IPS-18a (cell line): ENCODE measurements at regions not wholly inside any gene's neighbourhood (a gene's known extent, or its start where the extent isn't known, plus 50 kb on each side); places are given as distances from the start of the nearest gene placed in this dataset.

ENCODE experiments used
- H3K27ac ChIP-seq: one replicate; pipeline ENCODE4 v1.5.1; 2013; ENCODE audit warnings: low read length
- H3K27me3 ChIP-seq: one replicate; pipeline ENCODE4 v1.6.1; 2013; ENCODE audit warnings: mild to moderate bottlenecking, low read length; ENCODE audit not compliant: control insufficient read depth, insufficient read depth
- H3K36me3 ChIP-seq: one replicate; pipeline ENCODE4 v1.6.1; 2013; ENCODE audit warnings: low read depth, low read length; ENCODE audit not compliant: control insufficient read depth
- H3K4me1 ChIP-seq: one replicate; pipeline ENCODE4 v1.6.1; 2013; ENCODE audit warnings: low read depth, low read length; ENCODE audit not compliant: control insufficient read depth
- H3K4me3 ChIP-seq: one replicate; pipeline ENCODE4 v1.5.1; 2013; ENCODE audit warnings: low read length
- H3K9ac ChIP-seq: one replicate; pipeline ENCODE4 v1.6.1; 2013; ENCODE audit warnings: mild to moderate bottlenecking, low read length, moderate library complexity
- H3K9me3 ChIP-seq: one replicate; pipeline ENCODE4 v1.6.1; 2013; ENCODE audit warnings: low read depth, low read length; ENCODE audit not compliant: control insufficient read depth

DNA sequence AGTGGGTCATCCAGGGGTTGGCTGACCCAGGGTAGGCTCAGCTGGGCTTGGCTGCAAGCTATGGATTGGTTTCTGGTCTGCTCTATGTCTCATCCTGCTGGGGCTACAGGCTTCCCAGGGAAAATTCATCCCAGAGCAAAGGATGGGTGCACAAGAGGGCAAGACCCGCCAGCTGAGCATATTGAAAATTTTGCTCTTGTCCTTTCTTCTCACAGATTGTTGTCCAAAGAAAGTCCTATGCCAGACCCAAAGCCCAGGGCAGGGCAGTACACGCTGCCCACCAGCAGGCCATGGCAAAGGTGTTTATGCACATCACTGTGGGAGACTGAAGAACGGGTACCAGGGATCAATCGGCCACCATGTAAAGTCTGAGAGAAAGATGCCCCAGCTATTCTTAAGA, 95.3 kb upstream of the PARP11 start:
- Histone ChIP-seq H3K9ac (no peak overlapping the region), H3K27me3 (no peaks in the 10 kb centered on the region), H3K36me3 (no peaks in the 10 kb centered on the region), H3K4me3 (no peak overlapping the region), H3K27ac (no peak overlapping the region), H3K9me3 (no peaks in the 10 kb centered on the region), H3K4me1 (peaks cover 6% of the 10 kb centered on the region)

GRCh38 chr12:3967556-3968160, 94.5 kb upstream of the PARP11 start:
- no peaks in the 10 kb centered on the region for H3K27me3 ChIP-seq
- H3K27ac ChIP-seq = no peak overlapping the region
- H3K9ac ChIP-seq = no peak overlapping the region
- no peaks in the 10 kb centered on the region for H3K9me3 ChIP-seq
- no peak overlapping the region for H3K4me3 ChIP-seq
- H3K4me1 ChIP-seq = peaks cover 6% of the 10 kb centered on the region
- no peaks in the 10 kb centered on the region for H3K36me3 ChIP-seq

DNA sequence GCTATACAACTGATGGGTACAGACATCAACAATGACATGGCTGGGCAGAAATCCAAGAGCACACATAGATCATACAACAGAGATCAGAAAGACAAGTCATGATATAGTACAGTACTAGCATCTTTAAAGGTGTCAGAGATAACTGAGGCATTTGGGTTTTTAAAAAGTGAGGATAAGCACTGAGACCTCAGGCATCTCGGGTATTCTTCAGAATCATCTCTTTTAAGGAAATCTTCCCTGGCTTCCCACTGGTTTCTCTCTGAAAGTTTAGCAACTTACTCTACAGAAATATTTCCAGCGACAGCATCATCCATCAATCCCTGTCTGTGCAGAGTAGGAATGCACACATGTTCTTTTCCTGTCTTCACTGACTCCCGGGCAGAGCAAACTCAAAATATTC, 93.2 kb upstream of the PARP11 start:
- Histone ChIP-seq H3K9ac (no peak overlapping the region), H3K4me3 (no peak overlapping the region), H3K9me3 (no peaks in the 10 kb centered on the region), H3K4me1 (peaks cover 6% of the 10 kb centered on the region), H3K27ac (no peak overlapping the region), H3K36me3 (no peaks in the 10 kb centered on the region), H3K27me3 (no peaks in the 10 kb centered on the region)

DNA sequence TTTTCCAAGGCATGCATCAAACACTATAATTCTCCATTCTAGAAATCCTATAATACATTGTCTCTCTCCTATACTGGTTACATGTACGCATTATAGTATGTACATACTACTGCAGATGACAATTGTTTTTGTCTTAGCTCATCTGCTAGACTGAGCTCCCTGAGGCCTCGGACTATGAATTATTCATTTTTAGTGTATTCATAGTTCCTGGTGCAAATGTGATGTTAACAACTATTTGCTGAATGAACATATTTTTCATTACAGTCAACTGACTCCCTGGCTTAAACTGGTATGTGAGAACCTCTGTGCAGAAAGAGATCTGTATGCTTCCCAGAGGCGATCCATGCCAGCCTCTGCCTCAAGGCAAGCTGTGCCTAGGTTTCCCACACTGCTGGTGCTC, 91.8 kb upstream of the PARP11 start:
- no peaks in the 10 kb centered on the region for H3K36me3 ChIP-seq
- no peak overlapping the region for H3K4me3 ChIP-seq
- no peaks in the 10 kb centered on the region for H3K9me3 ChIP-seq
- no peak overlapping the region for H3K27ac ChIP-seq
- H3K9ac ChIP-seq = no peak overlapping the region
- H3K27me3 ChIP-seq = no peaks in the 10 kb centered on the region
- peaks cover 6% of the 10 kb centered on the region for H3K4me1 ChIP-seq

- H3K36me3 ChIP-seq = no peaks in the 10 kb centered on the region
- H3K27ac ChIP-seq = no peak overlapping the region
- no peak overlapping the region for H3K9ac ChIP-seq
- H3K9me3 ChIP-seq = no peaks in the 10 kb centered on the region
- no peak overlapping the region for H3K4me3 ChIP-seq
- H3K27me3 ChIP-seq = no peaks in the 10 kb centered on the region
- H3K4me1 ChIP-seq = peaks cover 6% of the 10 kb centered on the region
Observed at GRCh38 chr12:3964439-3964838, 91.2 kb upstream of the PARP11 start.

GRCh38 chr12:3962631-3963483, 89.7 kb upstream of the PARP11 start:
- Histone ChIP-seq H3K9me3 (no peaks in the 10 kb centered on the region), H3K27me3 (no peaks in the 10 kb centered on the region), H3K4me3 (no peak overlapping the region), H3K27ac (no peak overlapping the region), H3K9ac (no peak overlapping the region), H3K36me3 (no peaks in the 10 kb centered on the region), H3K4me1 (peaks cover 6% of the 10 kb centered on the region)

DNA sequence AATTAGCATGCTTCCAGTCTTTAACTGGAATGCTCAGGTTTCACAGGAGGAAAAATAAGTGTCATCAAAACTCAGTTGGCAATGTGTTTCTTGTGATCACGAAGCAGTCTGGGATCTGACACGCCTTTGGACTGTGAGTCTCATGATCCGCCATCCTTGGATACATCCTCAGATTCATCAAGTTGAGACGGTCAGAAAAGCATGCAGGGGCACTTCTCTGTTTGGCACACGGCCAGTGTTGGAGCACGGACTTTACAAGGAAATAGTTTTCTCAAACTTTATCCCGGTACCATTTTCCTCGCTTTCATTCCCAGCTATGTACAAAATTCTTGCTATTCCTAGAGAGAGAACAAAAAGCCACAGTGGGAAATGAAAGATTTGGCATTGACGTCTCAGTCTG, 88.4 kb upstream of the PARP11 start:
- H3K27me3 ChIP-seq = no peaks in the 10 kb centered on the region
- no peaks in the 10 kb centered on the region for H3K36me3 ChIP-seq
- H3K4me3 ChIP-seq = no peak overlapping the region
- H3K9ac ChIP-seq = no peak overlapping the region
- H3K9me3 ChIP-seq = no peaks in the 10 kb centered on the region
- H3K27ac ChIP-seq = no peak overlapping the region
- H3K4me1 ChIP-seq = peaks cover 6% of the 10 kb centered on the region

DNA sequence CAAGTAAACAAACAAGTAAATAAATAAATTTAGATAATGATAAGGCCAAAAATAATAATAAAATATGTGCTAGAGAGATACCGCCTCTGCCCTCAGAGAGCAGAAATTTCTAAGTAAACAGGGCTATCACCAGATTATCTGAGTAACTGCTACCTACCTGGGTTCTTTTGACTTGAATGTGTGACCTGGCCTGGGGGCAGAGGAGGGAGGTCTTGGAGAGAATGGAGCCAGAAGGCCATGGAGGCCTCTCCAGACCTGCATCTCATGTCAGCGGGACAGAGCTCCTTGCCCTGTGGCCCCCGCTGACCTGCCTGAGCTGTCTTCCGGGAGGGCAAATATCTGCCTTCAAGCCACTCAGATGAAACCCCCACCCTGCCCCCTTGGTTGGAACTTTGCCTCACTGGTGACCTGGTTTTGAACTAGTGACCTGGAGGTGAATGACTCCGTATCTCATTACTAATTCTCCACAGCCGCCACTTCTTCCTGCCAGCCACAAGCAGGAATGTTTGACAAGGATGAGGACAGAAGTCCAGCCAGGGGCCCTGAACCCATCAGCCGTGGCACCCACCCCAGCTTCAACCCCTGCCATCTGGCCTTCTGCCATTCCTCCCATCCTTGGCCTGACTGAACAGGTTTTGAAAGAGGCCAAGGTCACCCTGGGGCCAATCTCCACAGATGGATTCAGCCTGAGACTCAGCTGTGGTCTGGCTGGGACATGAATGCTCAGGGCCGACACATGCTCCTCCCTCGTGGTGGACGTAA, 86.8 kb upstream of the PARP11 start:
- Histone ChIP-seq H3K9ac (no peak overlapping the region), H3K27ac (no peak overlapping the region), H3K27me3 (no peaks in the 10 kb centered on the region), H3K9me3 (no peaks in the 10 kb centered on the region), H3K4me1 (peaks cover 4% of the 10 kb centered on the region), H3K4me3 (no peak overlapping the region), H3K36me3 (no peaks in the 10 kb centered on the region)

- Histone ChIP-seq H3K36me3 (no peaks in the 10 kb centered on the region), H3K9ac (no peak overlapping the region), H3K27ac (no peak overlapping the region), H3K4me1 (no peaks in the 10 kb centered on the region), H3K27me3 (no peaks in the 10 kb centered on the region), H3K9me3 (no peaks in the 10 kb centered on the region), H3K4me3 (no peak overlapping the region)
Observed at GRCh38 chr12:3958534-3958933, 85.3 kb upstream of the PARP11 start.

DNA sequence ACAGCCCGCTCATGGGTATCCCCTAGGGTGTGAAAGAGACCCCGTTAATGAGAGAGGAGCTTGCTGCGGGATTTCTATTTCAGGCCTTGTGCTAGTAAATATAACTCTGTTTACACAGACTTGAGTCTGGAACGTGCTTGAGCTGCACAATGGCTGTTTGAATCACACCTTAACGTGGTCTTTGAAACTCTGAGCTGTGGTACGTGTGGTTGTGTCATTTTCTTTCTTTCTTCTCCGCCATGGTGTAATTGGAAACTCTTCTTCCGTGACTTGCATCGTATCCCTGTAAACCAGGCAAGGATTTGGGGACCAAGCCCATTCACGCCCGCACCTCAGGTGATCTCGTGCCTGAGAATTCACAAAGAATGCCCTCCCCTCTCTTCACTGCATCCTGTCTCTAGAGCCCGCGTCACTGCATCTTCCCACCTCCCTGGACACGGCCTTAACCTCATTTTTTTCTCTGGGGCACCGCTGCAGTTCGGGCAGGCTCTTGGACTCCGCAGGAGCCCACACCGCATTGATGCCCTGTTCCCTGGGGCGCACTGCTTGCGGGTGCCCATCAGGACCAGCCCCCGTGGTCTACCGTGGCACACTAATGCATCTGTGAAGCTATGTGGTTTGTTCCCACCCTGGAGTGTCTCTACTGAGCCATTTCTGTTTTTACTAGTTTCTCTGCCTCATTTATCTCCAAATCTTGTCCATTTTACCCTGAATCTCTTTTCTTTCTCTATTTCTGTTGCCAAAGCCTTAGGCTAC, 78.4 kb upstream of the PARP11 start:
- Histone ChIP-seq H3K27ac (no peak overlapping the region), H3K4me3 (no peak overlapping the region), H3K9ac (no peak overlapping the region), H3K36me3 (no peaks in the 10 kb centered on the region), H3K9me3 (no peaks in the 10 kb centered on the region), H3K4me1 (no peaks in the 10 kb centered on the region), H3K27me3 (no peaks in the 10 kb centered on the region)

GRCh38 chr12:3950714-3951320, 77.6 kb upstream of the PARP11 start:
- peaks cover 3% of the 10 kb centered on the region for H3K4me1 ChIP-seq
- no peaks in the 10 kb centered on the region for H3K9me3 ChIP-seq
- no peaks in the 10 kb centered on the region for H3K27me3 ChIP-seq
- no peak overlapping the region for H3K4me3 ChIP-seq
- no peak overlapping the region for H3K9ac ChIP-seq
- no peaks in the 10 kb centered on the region for H3K36me3 ChIP-seq
- no peak overlapping the region for H3K27ac ChIP-seq
